ENCODE measurements at regions not wholly inside any gene's neighbourhood (a gene's known extent, or its start where the extent isn't known, plus 50 kb on each side); places are given as distances from the start of the nearest gene placed in this dataset.

DNA sequence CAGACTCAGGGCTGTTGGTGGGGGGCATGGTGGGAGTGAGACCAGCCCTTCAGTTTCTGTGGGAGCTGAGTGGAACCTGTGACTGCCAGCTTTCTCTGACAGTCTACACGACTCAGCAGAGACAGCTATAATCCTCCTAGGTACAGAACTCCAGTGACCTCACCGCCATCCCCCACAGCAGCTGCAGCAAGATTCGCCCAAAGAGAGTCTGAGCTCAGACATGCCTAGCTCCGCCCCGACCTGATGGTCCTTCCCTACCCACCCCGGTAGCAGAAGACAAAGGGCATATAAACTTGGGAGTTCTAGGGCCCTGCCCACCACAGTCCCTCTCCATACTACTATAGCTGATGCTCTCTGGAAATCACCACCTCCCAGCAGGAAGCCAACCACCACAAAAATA is 500.1 kb downstream of the ETV1 start:
- DNase-seq (ENCODE audit: low spot score): no peak
- Histone ChIP-seq H3K9me3 (ENCODE audit: control insufficient read depth in 4 of 4, low read length in 3 of 4) (peaks cover 0 to 6% (median 0%) of the 10 kb centered on the region in 4 donors), H3K27me3 (ENCODE audit: control insufficient read depth in 4 of 4, insufficient read depth in 4 of 4, low read length in 3 of 4) (no peaks in the 10 kb centered on the region), H3K36me3 (ENCODE audit: control insufficient read depth in 4 of 4, insufficient read depth in 3 of 4, low read depth in 1 of 4, low read length in 3 of 4) (no peaks in the 10 kb centered on the region), H3K27ac (ENCODE audit: low read depth in 1 of 2, low read length in 2 of 2) (no peak overlapping the region), H3K9ac (ENCODE audit: low read depth in 1 of 2, low read length in 2 of 2) (no peak overlapping the region), H3K4me1 (ENCODE audit: control insufficient read depth in 4 of 4, insufficient read depth in 4 of 4, low read length in 3 of 4) (no peaks in the 10 kb centered on the region), H3K4me3 (ENCODE audit: low read depth in 1 of 3, low read length in 3 of 3) (no peak overlapping the region)
- TF ChIP-seq GABPA (IDR thresholded peaks at IDR 0.05 in 1 of 2, conservative IDR thresholded peaks at IDR 0.05 in 1 of 2): no peak
- TF ChIP-seq, protein P1, sequence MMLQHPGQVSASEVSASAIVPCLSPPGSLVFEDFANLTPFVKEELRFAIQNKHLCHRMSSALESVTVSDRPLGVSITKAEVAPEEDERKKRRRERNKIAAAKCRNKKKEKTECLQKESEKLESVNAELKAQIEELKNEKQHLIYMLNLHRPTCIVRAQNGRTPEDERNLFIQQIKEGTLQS (IDR thresholded peaks at IDR 0.05): no peak
- no peak for TF ChIP-seq HNF4A (conservative IDR thresholded peaks at IDR 0.05)
- TF ChIP-seq JUND (IDR thresholded peaks at IDR 0.05): no peak
- no peak for TF ChIP-seq YY1 (IDR thresholded peaks at IDR 0.05)
- TF ChIP-seq RXRA (IDR thresholded peaks at IDR 0.05): no peak
- TF ChIP-seq SP1 (IDR thresholded peaks at IDR 0.05): no peak
- no peak for TF ChIP-seq TAF1 (conservative IDR thresholded peaks at IDR 0.05)
- TF ChIP-seq EGR1 (IDR thresholded peaks at IDR 0.05; ENCODE audit: low read depth in 2 of 2): no peak
- TF ChIP-seq, protein P2, sequence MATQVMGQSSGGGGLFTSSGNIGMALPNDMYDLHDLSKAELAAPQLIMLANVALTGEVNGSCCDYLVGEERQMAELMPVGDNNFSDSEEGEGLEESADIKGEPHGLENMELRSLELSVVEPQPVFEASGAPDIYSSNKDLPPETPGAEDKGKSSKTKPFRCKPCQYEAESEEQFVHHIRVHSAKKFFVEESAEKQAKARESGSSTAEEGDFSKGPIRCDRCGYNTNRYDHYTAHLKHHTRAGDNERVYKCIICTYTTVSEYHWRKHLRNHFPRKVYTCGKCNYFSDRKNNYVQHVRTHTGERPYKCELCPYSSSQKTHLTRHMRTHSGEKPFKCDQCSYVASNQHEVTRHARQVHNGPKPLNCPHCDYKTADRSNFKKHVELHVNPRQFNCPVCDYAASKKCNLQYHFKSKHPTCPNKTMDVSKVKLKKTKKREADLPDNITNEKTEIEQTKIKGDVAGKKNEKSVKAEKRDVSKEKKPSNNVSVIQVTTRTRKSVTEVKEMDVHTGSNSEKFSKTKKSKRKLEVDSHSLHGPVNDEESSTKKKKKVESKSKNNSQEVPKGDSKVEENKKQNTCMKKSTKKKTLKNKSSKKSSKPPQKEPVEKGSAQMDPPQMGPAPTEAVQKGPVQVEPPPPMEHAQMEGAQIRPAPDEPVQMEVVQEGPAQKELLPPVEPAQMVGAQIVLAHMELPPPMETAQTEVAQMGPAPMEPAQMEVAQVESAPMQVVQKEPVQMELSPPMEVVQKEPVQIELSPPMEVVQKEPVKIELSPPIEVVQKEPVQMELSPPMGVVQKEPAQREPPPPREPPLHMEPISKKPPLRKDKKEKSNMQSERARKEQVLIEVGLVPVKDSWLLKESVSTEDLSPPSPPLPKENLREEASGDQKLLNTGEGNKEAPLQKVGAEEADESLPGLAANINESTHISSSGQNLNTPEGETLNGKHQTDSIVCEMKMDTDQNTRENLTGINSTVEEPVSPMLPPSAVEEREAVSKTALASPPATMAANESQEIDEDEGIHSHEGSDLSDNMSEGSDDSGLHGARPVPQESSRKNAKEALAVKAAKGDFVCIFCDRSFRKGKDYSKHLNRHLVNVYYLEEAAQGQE (IDR thresholded peaks at IDR 0.05): no peak
- TF ChIP-seq RAD21 (IDR thresholded peaks at IDR 0.05): no peak
- TF ChIP-seq, protein P3, sequence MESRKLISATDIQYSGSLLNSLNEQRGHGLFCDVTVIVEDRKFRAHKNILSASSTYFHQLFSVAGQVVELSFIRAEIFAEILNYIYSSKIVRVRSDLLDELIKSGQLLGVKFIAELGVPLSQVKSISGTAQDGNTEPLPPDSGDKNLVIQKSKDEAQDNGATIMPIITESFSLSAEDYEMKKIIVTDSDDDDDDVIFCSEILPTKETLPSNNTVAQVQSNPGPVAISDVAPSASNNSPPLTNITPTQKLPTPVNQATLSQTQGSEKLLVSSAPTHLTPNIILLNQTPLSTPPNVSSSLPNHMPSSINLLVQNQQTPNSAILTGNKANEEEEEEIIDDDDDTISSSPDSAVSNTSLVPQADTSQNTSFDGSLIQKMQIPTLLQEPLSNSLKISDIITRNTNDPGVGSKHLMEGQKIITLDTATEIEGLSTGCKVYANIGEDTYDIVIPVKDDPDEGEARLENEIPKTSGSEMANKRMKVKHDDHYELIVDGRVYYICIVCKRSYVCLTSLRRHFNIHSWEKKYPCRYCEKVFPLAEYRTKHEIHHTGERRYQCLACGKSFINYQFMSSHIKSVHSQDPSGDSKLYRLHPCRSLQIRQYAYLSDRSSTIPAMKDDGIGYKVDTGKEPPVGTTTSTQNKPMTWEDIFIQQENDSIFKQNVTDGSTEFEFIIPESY (IDR thresholded peaks at IDR 0.05): no peak
- no peak for TF ChIP-seq NR2F2 (IDR thresholded peaks at IDR 0.05)
- TF ChIP-seq, protein P4, sequence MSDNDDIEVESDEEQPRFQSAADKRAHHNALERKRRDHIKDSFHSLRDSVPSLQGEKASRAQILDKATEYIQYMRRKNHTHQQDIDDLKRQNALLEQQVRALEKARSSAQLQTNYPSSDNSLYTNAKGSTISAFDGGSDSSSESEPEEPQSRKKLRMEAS (IDR thresholded peaks at IDR 0.05): no peak
- no peak for TF ChIP-seq FOXA2 (IDR thresholded peaks at IDR 0.05)
- TF ChIP-seq, protein P5, sequence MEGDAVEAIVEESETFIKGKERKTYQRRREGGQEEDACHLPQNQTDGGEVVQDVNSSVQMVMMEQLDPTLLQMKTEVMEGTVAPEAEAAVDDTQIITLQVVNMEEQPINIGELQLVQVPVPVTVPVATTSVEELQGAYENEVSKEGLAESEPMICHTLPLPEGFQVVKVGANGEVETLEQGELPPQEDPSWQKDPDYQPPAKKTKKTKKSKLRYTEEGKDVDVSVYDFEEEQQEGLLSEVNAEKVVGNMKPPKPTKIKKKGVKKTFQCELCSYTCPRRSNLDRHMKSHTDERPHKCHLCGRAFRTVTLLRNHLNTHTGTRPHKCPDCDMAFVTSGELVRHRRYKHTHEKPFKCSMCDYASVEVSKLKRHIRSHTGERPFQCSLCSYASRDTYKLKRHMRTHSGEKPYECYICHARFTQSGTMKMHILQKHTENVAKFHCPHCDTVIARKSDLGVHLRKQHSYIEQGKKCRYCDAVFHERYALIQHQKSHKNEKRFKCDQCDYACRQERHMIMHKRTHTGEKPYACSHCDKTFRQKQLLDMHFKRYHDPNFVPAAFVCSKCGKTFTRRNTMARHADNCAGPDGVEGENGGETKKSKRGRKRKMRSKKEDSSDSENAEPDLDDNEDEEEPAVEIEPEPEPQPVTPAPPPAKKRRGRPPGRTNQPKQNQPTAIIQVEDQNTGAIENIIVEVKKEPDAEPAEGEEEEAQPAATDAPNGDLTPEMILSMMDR (IDR thresholded peaks at IDR 0.05; ENCODE audit: low read depth, low read length, missing input control): no peak
- no peak for TF ChIP-seq HNF4G (IDR thresholded peaks at IDR 0.05)
- WGBS: 78% methylated on average over 6 of the region's 6 CpGs

DNA sequence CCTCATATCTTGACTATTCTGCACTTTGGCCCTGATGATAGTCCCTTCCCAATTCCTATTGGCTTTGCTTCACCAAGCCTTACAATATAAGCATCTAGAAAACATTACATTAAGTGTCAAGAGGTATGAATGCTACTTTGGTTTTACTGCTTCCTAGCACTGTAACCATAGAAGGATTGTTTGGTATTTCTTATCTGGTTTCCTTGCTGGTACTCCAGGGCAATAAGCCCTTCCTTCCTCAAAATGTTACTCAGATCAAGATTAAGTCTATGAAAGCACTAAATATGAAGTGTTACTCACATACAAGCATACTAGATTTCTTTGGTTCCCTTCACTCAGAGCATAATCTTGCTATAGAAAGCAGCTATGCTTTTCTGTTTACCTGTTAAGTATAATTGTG is 492.5 kb downstream of the ETV1 start:
- Histone ChIP-seq H3K9me3 (ENCODE audit: control insufficient read depth in 4 of 4, low read length in 3 of 4) (no peaks in the 10 kb centered on the region), H3K27me3 (ENCODE audit: control insufficient read depth in 4 of 4, insufficient read depth in 4 of 4, low read length in 3 of 4) (no peaks in the 10 kb centered on the region), H3K4me1 (ENCODE audit: control insufficient read depth in 4 of 4, insufficient read depth in 4 of 4, low read length in 3 of 4) (no peaks in the 10 kb centered on the region), H3K4me3 (ENCODE audit: low read depth in 1 of 3, low read length in 3 of 3) (no peak overlapping the region), H3K27ac (ENCODE audit: low read depth in 1 of 2, low read length in 2 of 2) (no peak overlapping the region), H3K9ac (ENCODE audit: low read depth in 1 of 2, low read length in 2 of 2) (no peak overlapping the region), H3K36me3 (ENCODE audit: control insufficient read depth in 4 of 4, insufficient read depth in 3 of 4, low read depth in 1 of 4, low read length in 3 of 4) (no peaks in the 10 kb centered on the region)
- TF ChIP-seq RXRA (IDR thresholded peaks at IDR 0.05) (no peak), HNF4A (conservative IDR thresholded peaks at IDR 0.05) (no peak), JUND (IDR thresholded peaks at IDR 0.05) (no peak), EGR1 (IDR thresholded peaks at IDR 0.05; ENCODE audit: low read depth in 2 of 2) (no peak), GABPA (IDR thresholded peaks at IDR 0.05 in 1 of 2, conservative IDR thresholded peaks at IDR 0.05 in 1 of 2) (no peak), RAD21 (IDR thresholded peaks at IDR 0.05) (no peak), YY1 (IDR thresholded peaks at IDR 0.05) (no peak), FOXA1 (IDR thresholded peaks at IDR 0.05) (no peak), FOXA2 (IDR thresholded peaks at IDR 0.05) (no peak)
- TF ChIP-seq, protein P1 (IDR thresholded peaks at IDR 0.05): no peak
- TF ChIP-seq, protein P5 (IDR thresholded peaks at IDR 0.05; ENCODE audit: low read depth, low read length, missing input control): no peak
- DNase-seq (ENCODE audit: low spot score): no peak

Data from liver (tissue), 8 donors.